ENCODE measurements at regions not wholly inside any gene's neighbourhood (a gene's known extent, or its start where the extent isn't known, plus 50 kb on each side); places are given as distances from the start of the nearest gene placed in this dataset.

DNA sequence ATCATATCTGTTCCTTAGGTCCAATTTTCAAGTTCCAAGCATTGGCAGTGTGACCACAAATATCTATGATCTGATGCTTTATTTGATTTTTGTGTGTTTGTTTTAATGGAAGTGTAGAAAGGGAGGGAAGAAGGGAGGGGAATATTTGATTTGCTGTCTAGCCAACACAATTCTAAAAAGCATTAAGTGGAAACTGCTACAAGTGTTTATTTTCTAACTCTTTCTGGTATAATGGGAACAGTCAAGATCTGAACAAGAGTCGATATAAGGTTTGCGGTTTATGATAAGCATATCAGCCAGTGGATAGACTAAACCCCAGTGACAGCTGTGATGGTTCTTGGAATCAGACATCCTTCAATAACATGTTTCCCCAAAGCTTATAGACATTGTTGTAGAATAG, 267.8 kb upstream of the SNX7 start:
- Histone ChIP-seq H3K79me2 (replicated peaks; ENCODE audit: insufficient read depth, low read length) (no peaks in the 10 kb centered on the region), H4K20me1 (ENCODE audit: insufficient read depth) (no peaks in the 10 kb centered on the region), H3K9me2 (ENCODE audit: insufficient read depth, low read length) (no peaks in the 10 kb centered on the region), H3K27ac (ENCODE audit: low read length) (no peak overlapping the region), H3K9me3 (ENCODE audit: low read length) (no peaks in the 10 kb centered on the region), H2AFZ (ENCODE audit: low read depth, low read length) (no peak overlapping the region), H3K36me3 (ENCODE audit: insufficient read depth, low read length) (no peaks in the 10 kb centered on the region), H3K27me3 (ENCODE audit: insufficient read depth, low read depth, low read length) (no peaks in the 10 kb centered on the region), H3K4me2 (ENCODE audit: low read length) (no peak overlapping the region), H3F3A (ENCODE audit: insufficient read depth, low read length, poor library complexity, severe bottlenecking) (no peaks in the 10 kb centered on the region), H3K4me3 (ENCODE audit: low read length) (no peak overlapping the region), H3K9ac (ENCODE audit: low read length) (no peak overlapping the region)
- TF ChIP-seq, protein P1, sequence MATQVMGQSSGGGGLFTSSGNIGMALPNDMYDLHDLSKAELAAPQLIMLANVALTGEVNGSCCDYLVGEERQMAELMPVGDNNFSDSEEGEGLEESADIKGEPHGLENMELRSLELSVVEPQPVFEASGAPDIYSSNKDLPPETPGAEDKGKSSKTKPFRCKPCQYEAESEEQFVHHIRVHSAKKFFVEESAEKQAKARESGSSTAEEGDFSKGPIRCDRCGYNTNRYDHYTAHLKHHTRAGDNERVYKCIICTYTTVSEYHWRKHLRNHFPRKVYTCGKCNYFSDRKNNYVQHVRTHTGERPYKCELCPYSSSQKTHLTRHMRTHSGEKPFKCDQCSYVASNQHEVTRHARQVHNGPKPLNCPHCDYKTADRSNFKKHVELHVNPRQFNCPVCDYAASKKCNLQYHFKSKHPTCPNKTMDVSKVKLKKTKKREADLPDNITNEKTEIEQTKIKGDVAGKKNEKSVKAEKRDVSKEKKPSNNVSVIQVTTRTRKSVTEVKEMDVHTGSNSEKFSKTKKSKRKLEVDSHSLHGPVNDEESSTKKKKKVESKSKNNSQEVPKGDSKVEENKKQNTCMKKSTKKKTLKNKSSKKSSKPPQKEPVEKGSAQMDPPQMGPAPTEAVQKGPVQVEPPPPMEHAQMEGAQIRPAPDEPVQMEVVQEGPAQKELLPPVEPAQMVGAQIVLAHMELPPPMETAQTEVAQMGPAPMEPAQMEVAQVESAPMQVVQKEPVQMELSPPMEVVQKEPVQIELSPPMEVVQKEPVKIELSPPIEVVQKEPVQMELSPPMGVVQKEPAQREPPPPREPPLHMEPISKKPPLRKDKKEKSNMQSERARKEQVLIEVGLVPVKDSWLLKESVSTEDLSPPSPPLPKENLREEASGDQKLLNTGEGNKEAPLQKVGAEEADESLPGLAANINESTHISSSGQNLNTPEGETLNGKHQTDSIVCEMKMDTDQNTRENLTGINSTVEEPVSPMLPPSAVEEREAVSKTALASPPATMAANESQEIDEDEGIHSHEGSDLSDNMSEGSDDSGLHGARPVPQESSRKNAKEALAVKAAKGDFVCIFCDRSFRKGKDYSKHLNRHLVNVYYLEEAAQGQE (IDR thresholded peaks at IDR 0.05; ENCODE audit: borderline replicate concordance) = no peak
- no peak for TF ChIP-seq EP300 (conservative IDR thresholded peaks at IDR 0.05; ENCODE audit: poor library complexity, severe bottlenecking)
- no peak for TF ChIP-seq EZH2 (IDR thresholded peaks at IDR 0.05; ENCODE audit: borderline replicate concordance, insufficient read depth, low read length, poor library complexity, severe bottlenecking)
- TF ChIP-seq POLR2AphosphoS5 (IDR thresholded peaks at IDR 0.05) = no peak
- TF ChIP-seq TAF1 (IDR thresholded peaks at IDR 0.05; ENCODE audit: low read depth) = no peak
- TF ChIP-seq SMC3 (conservative IDR thresholded peaks at IDR 0.05; ENCODE audit: poor library complexity) = no peak
- no peak for TF ChIP-seq RAD21 (conservative IDR thresholded peaks at IDR 0.05)
- TF ChIP-seq MXI1 (conservative IDR thresholded peaks at IDR 0.05; ENCODE audit: poor library complexity, severe bottlenecking) = no peak
- TF ChIP-seq, protein P2, sequence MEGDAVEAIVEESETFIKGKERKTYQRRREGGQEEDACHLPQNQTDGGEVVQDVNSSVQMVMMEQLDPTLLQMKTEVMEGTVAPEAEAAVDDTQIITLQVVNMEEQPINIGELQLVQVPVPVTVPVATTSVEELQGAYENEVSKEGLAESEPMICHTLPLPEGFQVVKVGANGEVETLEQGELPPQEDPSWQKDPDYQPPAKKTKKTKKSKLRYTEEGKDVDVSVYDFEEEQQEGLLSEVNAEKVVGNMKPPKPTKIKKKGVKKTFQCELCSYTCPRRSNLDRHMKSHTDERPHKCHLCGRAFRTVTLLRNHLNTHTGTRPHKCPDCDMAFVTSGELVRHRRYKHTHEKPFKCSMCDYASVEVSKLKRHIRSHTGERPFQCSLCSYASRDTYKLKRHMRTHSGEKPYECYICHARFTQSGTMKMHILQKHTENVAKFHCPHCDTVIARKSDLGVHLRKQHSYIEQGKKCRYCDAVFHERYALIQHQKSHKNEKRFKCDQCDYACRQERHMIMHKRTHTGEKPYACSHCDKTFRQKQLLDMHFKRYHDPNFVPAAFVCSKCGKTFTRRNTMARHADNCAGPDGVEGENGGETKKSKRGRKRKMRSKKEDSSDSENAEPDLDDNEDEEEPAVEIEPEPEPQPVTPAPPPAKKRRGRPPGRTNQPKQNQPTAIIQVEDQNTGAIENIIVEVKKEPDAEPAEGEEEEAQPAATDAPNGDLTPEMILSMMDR (IDR thresholded peaks at IDR 0.05; ENCODE audit: poor library complexity, severe bottlenecking) = no peak

DNA sequence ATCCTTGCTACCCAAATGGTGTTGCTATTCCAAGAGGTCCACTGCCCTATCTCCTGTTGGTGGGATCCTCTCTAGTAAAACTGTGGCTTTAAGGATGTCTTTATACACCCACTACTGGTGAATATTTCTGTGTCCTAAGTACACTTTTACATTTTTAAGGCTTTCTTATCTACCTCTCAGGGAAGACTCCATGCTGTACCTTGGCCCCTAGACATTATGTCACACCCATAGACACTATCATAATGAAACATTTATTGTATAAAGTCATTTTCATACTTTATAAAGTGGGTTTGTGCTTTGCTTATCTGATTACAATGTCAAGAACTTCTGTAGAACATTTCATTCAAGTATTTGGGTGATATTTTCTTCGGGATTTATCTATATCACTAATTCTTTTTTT, 270.3 kb upstream of the SNX7 start:
- no peak overlapping the region for H3K4me2 ChIP-seq (ENCODE audit: low read length)
- no peaks in the 10 kb centered on the region for H3K9me2 ChIP-seq (ENCODE audit: insufficient read depth, low read length)
- no peak overlapping the region for H2AFZ ChIP-seq (ENCODE audit: low read depth, low read length)
- H3K79me2 ChIP-seq (replicated peaks; ENCODE audit: insufficient read depth, low read length) = no peaks in the 10 kb centered on the region
- no peaks in the 10 kb centered on the region for H3F3A ChIP-seq (ENCODE audit: insufficient read depth, low read length, poor library complexity, severe bottlenecking)
- no peaks in the 10 kb centered on the region for H3K27me3 ChIP-seq (ENCODE audit: insufficient read depth, low read depth, low read length)
- H3K27ac ChIP-seq (ENCODE audit: low read length) = no peak overlapping the region
- H3K36me3 ChIP-seq (ENCODE audit: insufficient read depth, low read length) = no peaks in the 10 kb centered on the region
- no peak overlapping the region for H3K4me3 ChIP-seq (ENCODE audit: low read length)
- no peak overlapping the region for H3K9ac ChIP-seq (ENCODE audit: low read length)
- H3K9me3 ChIP-seq (ENCODE audit: low read length) = no peaks in the 10 kb centered on the region
- TF ChIP-seq RAD21 (conservative IDR thresholded peaks at IDR 0.05) (no peak), SMC3 (conservative IDR thresholded peaks at IDR 0.05; ENCODE audit: poor library complexity) (no peak), EP300 (conservative IDR thresholded peaks at IDR 0.05; ENCODE audit: poor library complexity, severe bottlenecking) (no peak), MXI1 (conservative IDR thresholded peaks at IDR 0.05; ENCODE audit: poor library complexity, severe bottlenecking) (no peak), POLR2AphosphoS5 (IDR thresholded peaks at IDR 0.05) (no peak), TAF1 (IDR thresholded peaks at IDR 0.05; ENCODE audit: low read depth) (no peak), EZH2 (IDR thresholded peaks at IDR 0.05; ENCODE audit: borderline replicate concordance, insufficient read depth, low read length, poor library complexity, severe bottlenecking) (no peak)
- TF ChIP-seq, protein P1 (IDR thresholded peaks at IDR 0.05; ENCODE audit: borderline replicate concordance) = no peak
- TF ChIP-seq, protein P2 (IDR thresholded peaks at IDR 0.05; ENCODE audit: poor library complexity, severe bottlenecking) = no peak
- H4K20me1 ChIP-seq (ENCODE audit: insufficient read depth) = no peaks in the 10 kb centered on the region
